ENCODE measurements at regions not wholly inside any gene's neighbourhood (a gene's known extent, or its start where the extent isn't known, plus 50 kb on each side); places are given as distances from the start of the nearest gene placed in this dataset.

- no peak for TF ChIP-seq CTCF (conservative IDR thresholded peaks at IDR 0.05; ENCODE audit: low read depth, low read length)
- no peak for DNase-seq (ENCODE audit: low read depth)
- no peak overlapping the region for H3K4me3 ChIP-seq (ENCODE audit: low read length)
These were observed 79.4 kb downstream of the RPE65 start for GRCh38 chr1:68370101-68370915.

- H3K4me3 ChIP-seq (ENCODE audit: low read length) = no peak overlapping the region
- TF ChIP-seq CTCF (conservative IDR thresholded peaks at IDR 0.05; ENCODE audit: low read depth, low read length) = no peak
- no peak for DNase-seq (ENCODE audit: low read depth)
These were observed 83.2 kb downstream of the RPE65 start for GRCh38 chr1:68366572-68366971.

GRCh38 chr1:68365709-68366382, 83.9 kb downstream of the RPE65 start:
- no peak for TF ChIP-seq CTCF (conservative IDR thresholded peaks at IDR 0.05; ENCODE audit: low read depth, low read length)
- no peak overlapping the region for H3K4me3 ChIP-seq (ENCODE audit: low read length)
- DNase-seq (ENCODE audit: low read depth) = no peak

- no peak for DNase-seq (ENCODE audit: low read depth)
- H3K4me3 ChIP-seq (ENCODE audit: low read length) = no peak overlapping the region
- no peak for TF ChIP-seq CTCF (conservative IDR thresholded peaks at IDR 0.05; ENCODE audit: low read depth, low read length)
These were observed 86.4 kb downstream of the RPE65 start for GRCh38 chr1:68363339-68363738.

GRCh38 chr1:68361346-68361910, 88.3 kb downstream of the RPE65 start:
- no peak overlapping the region for H3K4me3 ChIP-seq (ENCODE audit: low read length)
- no peak for DNase-seq (ENCODE audit: low read depth)
- no peak for TF ChIP-seq CTCF (conservative IDR thresholded peaks at IDR 0.05; ENCODE audit: low read depth, low read length)

GRCh38 chr1:68359045-68359444, 90.7 kb downstream of the RPE65 start:
- no peak for DNase-seq (ENCODE audit: low read depth)
- H3K4me3 ChIP-seq (ENCODE audit: low read length) = no peak overlapping the region
- no peak for TF ChIP-seq CTCF (conservative IDR thresholded peaks at IDR 0.05; ENCODE audit: low read depth, low read length)
